Kidney (tissue), 13 donors: ENCODE measurements at regions not wholly inside any gene's neighbourhood (a gene's known extent, or its start where the extent isn't known, plus 50 kb on each side); places are given as distances from the start of the nearest gene placed in this dataset.

Source experiments
- DNase-seq, 5 donors: peaks; one replicate each; pipeline ENCODE4 v3.0.0-alpha.2; 2013 to 2020
- FAIRE-seq: peaks from 2 replicates; lab custom pipeline; 2012; peaks lifted over from hg19 to GRCh38; lab: Jason Lieb, UNC
- H3K27ac ChIP-seq, 2 donors: one replicate each; pipeline ENCODE4 v1.7.0; 2013; ENCODE audit warnings: low read depth in 2 of 2, low read length in 2 of 2, inconsistent platforms in 1 of 2
- H3K27me3 ChIP-seq: one replicate; pipeline ENCODE4 v1.7.1; 2013; ENCODE audit warnings: low read length, inconsistent platforms; ENCODE audit not compliant: control insufficient read depth, insufficient read depth
- H3K36me3 ChIP-seq, 3 donors: one replicate each; pipeline versions ENCODE4 v1.7.0 to v1.7.1; 2013; ENCODE audit warnings: low read length in 3 of 3, control low read depth in 1 of 3, inconsistent platforms in 1 of 3; ENCODE audit not compliant: insufficient read depth in 3 of 3, control insufficient read depth in 2 of 3
- H3K4me1 ChIP-seq, 3 donors: one replicate each; pipeline versions ENCODE4 v1.7.0 to v1.7.1; 2013; ENCODE audit warnings: low read length in 3 of 3, inconsistent platforms in 1 of 3, low read depth in 1 of 3; ENCODE audit not compliant: control insufficient read depth in 2 of 3, insufficient read depth in 2 of 3
- H3K4me3 ChIP-seq, 3 donors: one replicate each; pipeline versions ENCODE4 v1.7.0 to v1.8.1; 2013; ENCODE audit warnings: low read length in 3 of 3, control low read depth in 1 of 3, inconsistent platforms in 1 of 3
- H3K9ac ChIP-seq, 3 donors: one replicate each; pipeline versions ENCODE4 v1.7.0 to v1.7.1; 2013; ENCODE audit warnings: low read length in 3 of 3, control low read depth in 1 of 3, inconsistent platforms in 1 of 3
- H3K9me3 ChIP-seq, 3 donors: one replicate each; pipeline versions ENCODE4 v1.7.0 to v1.7.1; 2013; ENCODE audit warnings: low read length in 3 of 3, control low read depth in 1 of 3, inconsistent platforms in 1 of 3; ENCODE audit not compliant: control insufficient read depth in 2 of 3, insufficient read depth in 1 of 3
- CTCF ChIP-seq: IDR thresholded peaks from 3 replicates; pipeline ENCODE4 v1.5.1; 2012; ENCODE audit warnings: mild to moderate bottlenecking, moderate library complexity, borderline replicate concordance; ENCODE audit not compliant: insufficient read depth; ENCODE audit errors: extremely low read depth
- intact Hi-C: fragments of 100-400 bp; cut with DNase I; formaldehyde crosslinking; loops from one replicate; pipeline ENCODE4 v1.11.1; 2022
- donor health status: control.
- donor health status: control.
- donor health status: control.
- donor health status: control.
- donor health status: control.
- donor health status: DM: yes; HTN: yes; CAD: no.
- donor health status: Normal renal cell carcinoma (clear cell type).

DNA sequence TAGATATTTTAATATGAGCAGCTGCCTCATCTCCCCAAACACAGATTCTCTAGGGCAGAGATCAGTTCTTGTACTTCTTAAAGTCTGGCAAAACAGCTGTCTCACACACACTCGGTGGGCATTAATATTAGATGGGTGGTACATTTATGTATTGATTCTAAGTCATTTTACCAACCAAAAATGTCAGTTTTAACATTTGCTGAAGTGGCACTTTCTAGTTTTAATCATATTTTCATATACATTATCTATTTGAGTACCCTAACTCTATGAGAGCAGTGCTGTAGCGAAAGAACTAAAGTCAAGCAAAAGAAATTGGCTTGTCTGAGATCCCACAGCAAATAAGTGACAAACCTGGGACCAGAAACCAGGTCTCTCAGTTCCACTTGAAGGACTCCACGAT lies 134.5 kb upstream of the SPRY1 start:
- Histone ChIP-seq H3K27ac (no peak overlapping the region), H3K4me3 (no peak overlapping the region), H3K9me3 (no peaks in the 10 kb centered on the region), H3K27me3 (no peaks in the 10 kb centered on the region), H3K36me3 (no peaks in the 10 kb centered on the region), H3K9ac (no peak overlapping the region), H3K4me1 (peaks cover 0 to 4% (median 0%) of the 10 kb centered on the region in 3 donors)
- TF ChIP-seq CTCF: no peak
- DNase-seq: no peak
- no peak for FAIRE-seq
- intact Hi-C loops: no loop called here

DNA sequence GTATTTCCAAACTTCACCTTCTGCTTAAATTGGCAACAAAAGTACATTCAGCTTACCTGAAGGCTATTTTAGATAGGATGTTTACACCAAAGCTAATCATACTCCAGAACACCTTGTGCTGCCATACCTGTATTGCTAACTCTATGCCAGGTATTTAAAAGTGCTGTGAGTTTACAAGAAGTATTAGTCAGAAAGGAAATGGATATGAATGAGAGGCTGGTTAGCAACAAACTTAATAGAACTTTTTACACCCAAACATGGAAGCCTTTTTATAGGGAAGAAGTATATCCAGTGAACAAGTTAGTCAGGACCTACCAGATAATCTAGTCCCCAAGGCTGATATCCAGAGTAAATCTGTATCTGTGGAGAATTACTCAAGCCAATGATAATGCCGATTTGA lies 131.2 kb upstream of the SPRY1 start:
- Histone ChIP-seq H3K4me1 (peaks cover 0 to 3% (median 0%) of the 10 kb centered on the region in 3 donors), H3K27ac (no peak overlapping the region), H3K9me3 (no peaks in the 10 kb centered on the region), H3K4me3 (no peak overlapping the region), H3K9ac (no peak overlapping the region), H3K27me3 (no peaks in the 10 kb centered on the region), H3K36me3 (no peaks in the 10 kb centered on the region)
- intact Hi-C loops: no loop called here
- no peak for TF ChIP-seq CTCF
- no peak for DNase-seq
- FAIRE-seq: no peak

- Histone ChIP-seq H3K9ac (no peak overlapping the region), H3K9me3 (no peaks in the 10 kb centered on the region), H3K4me3 (no peak overlapping the region), H3K4me1 (no peaks in the 10 kb centered on the region), H3K27me3 (no peaks in the 10 kb centered on the region), H3K27ac (no peak overlapping the region), H3K36me3 (no peaks in the 10 kb centered on the region)
- FAIRE-seq (no peak), DNase-seq (no peak)
- intact Hi-C loops: no loop called here
- TF ChIP-seq CTCF: no peak
Measured at GRCh38 chr4:123266221-123266620, 130.4 kb upstream of the SPRY1 start.

DNA sequence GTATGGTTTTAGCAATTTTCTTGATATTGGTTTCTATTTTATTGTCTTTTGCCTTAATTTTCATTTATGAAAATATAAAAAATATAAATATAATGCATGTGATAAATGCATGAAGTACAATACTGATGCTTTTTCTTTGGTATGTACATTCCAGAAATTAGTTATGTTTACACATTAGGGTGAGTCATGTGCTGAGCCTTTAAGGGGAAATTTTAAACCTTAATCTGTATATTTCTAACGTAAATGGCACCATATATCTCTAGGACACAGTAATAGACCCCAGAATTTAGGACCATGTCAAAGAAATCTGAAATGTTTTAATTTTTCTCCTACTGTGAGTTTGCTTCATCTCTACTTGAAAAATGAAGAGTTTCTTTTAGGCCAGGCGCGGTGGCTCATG lies 117.8 kb upstream of the SPRY1 start:
- Histone ChIP-seq H3K9me3 (no peaks in the 10 kb centered on the region), H3K4me1 (peaks cover 0 to 3% (median 0%) of the 10 kb centered on the region in 3 donors), H3K36me3 (no peaks in the 10 kb centered on the region), H3K9ac (no peak overlapping the region), H3K4me3 (no peak overlapping the region), H3K27ac (no peak overlapping the region), H3K27me3 (no peaks in the 10 kb centered on the region)
- intact Hi-C loops: no loop called here
- no peak for TF ChIP-seq CTCF
- DNase-seq: no peak
- no peak for FAIRE-seq
